HCT116 (cell line): ENCODE measurements at regions not wholly inside any gene's neighbourhood (a gene's known extent, or its start where the extent isn't known, plus 50 kb on each side); places are given as distances from the start of the nearest gene placed in this dataset.

ENCODE experiments used
- ATAC-seq: fragments of 200-7000 bp; cut with Tn5 transposase; 2 replicates; pipeline ENCODE4 v1.9.1; 2020; ENCODE audit warnings: mild to moderate bottlenecking, moderate library complexity
- BruUV-seq: library from RNA; stranded (reverse); fragments of 400-500 nt; replicated peaks from 2 replicates; lab custom pipeline; 2021; lab: Mats Ljungman, UMichigan
- CTCF ChIA-PET: fragments of 300-600 bp; sonication (Branson Sonifier 250); formaldehyde crosslinking; loops from one replicate; lab custom pipeline; 2021; ENCODE audit warnings: antibody characterized with exemption; lab: Charles Lee
- POLR2A ChIA-PET: fragments of 300-600, 350-600 bp; sonication (Branson Sonifier 250); formaldehyde crosslinking; loops from one replicate; lab custom pipeline; 2021; ENCODE audit warnings: antibody characterized with exemption; lab: Charles Lee
- RAD21 ChIA-PET, 2 experiments: fragments of 300-600 bp; sonication (Branson Sonifier 250); formaldehyde crosslinking; loops; one replicate each; lab custom pipeline; 2023; ENCODE audit warnings: low total read pairs in 2 of 2; ENCODE audit not compliant: uncharacterized antibody in 2 of 2, unreplicated experiment in 2 of 2, low non-redundant PET in 1 of 2; lab: Charles Lee
- DNase-seq: peaks from one replicate; pipeline ENCODE4 v3.0.0-alpha.2; 2010; ENCODE audit warnings: low read depth, low spot score
- H2AFZ ChIP-seq: fragments of 200-600 bp; shearing (Covaris generic), sonication (generic); 2 replicates; pipeline ENCODE4 v1.6.1; 2017; ENCODE audit warnings: low read depth, mixed run types, mixed read lengths, antibody characterized with exemption, low read length; ENCODE audit not compliant: poor library complexity, severe bottlenecking
- H3K27ac ChIP-seq: 2 replicates; pipeline ENCODE4 v1.5.1; 2012; ENCODE audit warnings: low read depth, low read length
- H3K27me3 ChIP-seq: fragments of 200-600 bp; sonication (generic); 2 replicates; pipeline ENCODE4 v1.6.1; 2016; ENCODE audit warnings: mixed run types, low read length, mixed read lengths; ENCODE audit not compliant: insufficient read depth
- H3K36me3 ChIP-seq, 2 experiments: fragments of 200-500 bp in 1 of 2; fragments of 200-600 bp in 1 of 2; sonication (Bioruptor generic) in 1 of 2; sonication (generic) in 1 of 2; 2 replicates each; pipeline versions ENCODE4 v1.5.1 to v1.6.1; 2014 to 2016; ENCODE audit warnings: low read length in 2 of 2, inconsistent platforms in 1 of 2, mixed read lengths in 1 of 2, mixed run types in 1 of 2; ENCODE audit not compliant: insufficient read depth in 2 of 2, control insufficient read depth in 1 of 2
- H3K4me1 ChIP-seq, 2 experiments: fragments of 200-600 bp in 1 of 2; sonication (generic) in 1 of 2; 2 replicates each; pipeline versions ENCODE4 v1.5.1 to v1.6.1; 2012 to 2017; ENCODE audit warnings: low read length in 2 of 2, inconsistent platforms in 1 of 2, mild to moderate bottlenecking in 1 of 2, mixed read lengths in 1 of 2, mixed run types in 1 of 2, moderate library complexity in 1 of 2; ENCODE audit not compliant: insufficient read depth in 2 of 2, control insufficient read depth in 1 of 2
- H3K4me2 ChIP-seq: fragments of 200-600 bp; sonication (generic); 2 replicates; pipeline ENCODE4 v1.6.1; 2017; ENCODE audit warnings: mixed run types, low read length, mixed read lengths
- H3K4me3 ChIP-seq, 2 experiments: fragments of 200-600 bp in 1 of 2; sonication (generic) in 1 of 2; replicated peaks in 1 of 2; 2 replicates each; pipeline ENCODE4 v1.5.1; 2011 to 2016; ENCODE audit warnings: low read length in 2 of 2, control low read depth in 1 of 2, low read depth in 1 of 2, mild to moderate bottlenecking in 1 of 2, mixed read lengths in 1 of 2, mixed run types in 1 of 2
- H3K79me2 ChIP-seq: fragments of 200-600 bp; sonication (generic); 2 replicates; pipeline ENCODE4 v1.6.1; 2017; ENCODE audit warnings: mild to moderate bottlenecking, mixed run types, low read length, moderate library complexity, mixed read lengths; ENCODE audit not compliant: insufficient read depth
- H3K9ac ChIP-seq: fragments of 200-600 bp; sonication (generic); 2 replicates; pipeline ENCODE4 v1.6.1; 2016; ENCODE audit warnings: low read length, mixed read lengths
- H3K9me2 ChIP-seq: fragments of 200-600 bp; sonication (generic), shearing (Covaris generic); 2 replicates; pipeline ENCODE4 v1.6.1; 2017; ENCODE audit warnings: mixed run types, mild to moderate bottlenecking, moderate library complexity; ENCODE audit not compliant: insufficient read depth
- H3K9me3 ChIP-seq, 2 experiments: fragments of 200-500 bp in 1 of 2; fragments of 200-600 bp in 1 of 2; sonication (Bioruptor generic) in 1 of 2; sonication (generic) in 1 of 2; 2 replicates each; pipeline ENCODE4 v1.6.1; 2014 to 2017; ENCODE audit warnings: low read length in 2 of 2, mixed read lengths in 2 of 2, inconsistent platforms in 1 of 2, low read depth in 1 of 2, mild to moderate bottlenecking in 1 of 2, mixed run types in 1 of 2, moderate library complexity in 1 of 2; ENCODE audit not compliant: control insufficient read depth in 1 of 2, insufficient read depth in 1 of 2
- H4K20me1 ChIP-seq: fragments of 200-600 bp; sonication (generic), shearing (Covaris generic); 2 replicates; pipeline ENCODE4 v1.6.1; 2017; ENCODE audit warnings: mixed run types, mild to moderate bottlenecking, moderate library complexity; ENCODE audit not compliant: insufficient read depth
- CBX3 ChIP-seq: IDR thresholded peaks from 2 replicates; pipeline ENCODE4 v1.6.1; 2012; ENCODE audit warnings: low read depth
- CEBPB ChIP-seq: IDR thresholded peaks from 2 replicates; pipeline ENCODE4 v1.6.1; 2012; ENCODE audit warnings: low read depth
- ELF1 ChIP-seq: IDR thresholded peaks from 2 replicates; pipeline ENCODE4 v1.6.1; 2012; ENCODE audit warnings: low read depth, borderline replicate concordance
- EZH2 ChIP-seq: fragments of 200-600 bp; sonication (generic); IDR thresholded peaks from 2 replicates; pipeline ENCODE4 v1.6.1; 2017; ENCODE audit warnings: antibody characterized with exemption, mixed run types
- FOSL1 ChIP-seq: IDR thresholded peaks from 2 replicates; pipeline ENCODE4 v1.6.1; 2012; ENCODE audit warnings: low read depth
- POLR2AphosphoS5 ChIP-seq: IDR thresholded peaks from 2 replicates; pipeline ENCODE4 v1.6.1; 2011; ENCODE audit warnings: mild to moderate bottlenecking, low read depth, low read length, moderate library complexity
- RAD21 ChIP-seq: IDR thresholded peaks from 2 replicates; pipeline ENCODE4 v1.6.1; 2012; ENCODE audit warnings: low read depth, mild to moderate bottlenecking
- SIN3A ChIP-seq: IDR thresholded peaks from 2 replicates; pipeline ENCODE4 v1.6.1; 2012; ENCODE audit warnings: low read depth
- SRF ChIP-seq: IDR thresholded peaks from 2 replicates; pipeline ENCODE4 v1.6.1; 2012; ENCODE audit warnings: low read depth
- intact Hi-C: fragments of 100-400 bp; cut with micrococcal nuclease; formaldehyde crosslinking; loops from 2 replicates; pipeline ENCODE4 v1.10.0; 2022
- TF ChIP-seq, protein P1 (sequence below): IDR thresholded peaks from 2 replicates; pipeline ENCODE4 v1.6.1; 2012
- TF ChIP-seq, protein P2 (sequence below): IDR thresholded peaks from 2 replicates; pipeline ENCODE4 v1.6.1; 2011; ENCODE audit warnings: mild to moderate bottlenecking, low read length, moderate library complexity; ENCODE audit not compliant: insufficient replicate concordance; ENCODE audit errors: extremely low read depth

DNA sequence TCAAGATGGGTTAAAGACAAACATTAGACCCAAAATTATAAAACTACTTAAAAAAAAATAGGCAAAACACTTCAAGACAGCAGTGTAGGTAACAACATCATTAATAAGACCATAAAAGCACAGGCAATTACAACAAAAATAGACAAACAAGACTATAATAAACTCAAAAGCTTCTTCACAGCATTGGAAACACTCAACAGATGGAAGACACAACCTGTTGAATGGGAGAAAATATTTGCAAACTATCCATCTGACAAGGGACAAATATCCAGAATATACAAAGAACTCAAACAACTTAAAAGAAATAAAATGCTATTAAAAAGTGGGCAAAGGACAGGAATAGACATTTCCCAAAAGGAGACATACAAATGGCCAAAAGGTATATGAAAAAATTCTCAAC lies 170.7 kb downstream of the HHIP start:
- POLR2A ChIA-PET: no interaction called here
- TF ChIP-seq CEBPB (no peak), ELF1 (no peak), SIN3A (no peak), FOSL1 (no peak), RAD21 (no peak), SRF (no peak), POLR2AphosphoS5 (no peak), CBX3 (no peak), EZH2 (no peak)
- TF ChIP-seq, protein P1, sequence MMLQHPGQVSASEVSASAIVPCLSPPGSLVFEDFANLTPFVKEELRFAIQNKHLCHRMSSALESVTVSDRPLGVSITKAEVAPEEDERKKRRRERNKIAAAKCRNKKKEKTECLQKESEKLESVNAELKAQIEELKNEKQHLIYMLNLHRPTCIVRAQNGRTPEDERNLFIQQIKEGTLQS: no peak
- TF ChIP-seq, protein P2, sequence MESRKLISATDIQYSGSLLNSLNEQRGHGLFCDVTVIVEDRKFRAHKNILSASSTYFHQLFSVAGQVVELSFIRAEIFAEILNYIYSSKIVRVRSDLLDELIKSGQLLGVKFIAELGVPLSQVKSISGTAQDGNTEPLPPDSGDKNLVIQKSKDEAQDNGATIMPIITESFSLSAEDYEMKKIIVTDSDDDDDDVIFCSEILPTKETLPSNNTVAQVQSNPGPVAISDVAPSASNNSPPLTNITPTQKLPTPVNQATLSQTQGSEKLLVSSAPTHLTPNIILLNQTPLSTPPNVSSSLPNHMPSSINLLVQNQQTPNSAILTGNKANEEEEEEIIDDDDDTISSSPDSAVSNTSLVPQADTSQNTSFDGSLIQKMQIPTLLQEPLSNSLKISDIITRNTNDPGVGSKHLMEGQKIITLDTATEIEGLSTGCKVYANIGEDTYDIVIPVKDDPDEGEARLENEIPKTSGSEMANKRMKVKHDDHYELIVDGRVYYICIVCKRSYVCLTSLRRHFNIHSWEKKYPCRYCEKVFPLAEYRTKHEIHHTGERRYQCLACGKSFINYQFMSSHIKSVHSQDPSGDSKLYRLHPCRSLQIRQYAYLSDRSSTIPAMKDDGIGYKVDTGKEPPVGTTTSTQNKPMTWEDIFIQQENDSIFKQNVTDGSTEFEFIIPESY: no peak
- TF ChIP-seq, all 23 proteins: peak for 0

More for the DNA sequence above, 170.7 kb downstream of the HHIP start:
- Histone ChIP-seq H3K9ac (no peak overlapping the region), H3K79me2 (no peaks in the 10 kb centered on the region), H2AFZ (no peak overlapping the region), H3K36me3 (no peaks in the 10 kb centered on the region), H3K9me2 (no peaks in the 10 kb centered on the region), H3K27ac (no peak overlapping the region), H3K27me3 (no peaks in the 10 kb centered on the region), H3K4me3 (no peak overlapping the region), H4K20me1 (no peaks in the 10 kb centered on the region), H3K4me1 (no peaks in the 10 kb centered on the region), H3K4me2 (no peak overlapping the region), H3K9me3 (no peaks in the 10 kb centered on the region)
- BruUV-seq: no TSS peak
- intact Hi-C loops: no loop called here
- RAD21 ChIA-PET: no interaction called here
- DNase-seq (no peak), ATAC-seq (no peak)
- CTCF ChIA-PET: no interaction called here
